ENCODE measurements at regions not wholly inside any gene's neighbourhood (a gene's known extent, or its start where the extent isn't known, plus 50 kb on each side); places are given as distances from the start of the nearest gene placed in this dataset.

GRCh38 chr7:136058546-136058945 lies 81.4 kb upstream of the MTPN start:
- no peaks in the 10 kb centered on the region for H3K79me2 ChIP-seq (ENCODE audit: insufficient read depth, low read length)
- H4K20me1 ChIP-seq (ENCODE audit: insufficient read depth, low read length) = no peaks in the 10 kb centered on the region
- no peak overlapping the region for H3K4me3 ChIP-seq (ENCODE audit: low read depth, low read length, poor library complexity, severe bottlenecking)
- no peaks in the 10 kb centered on the region for H3K27me3 ChIP-seq (ENCODE audit: insufficient read depth, low read length)
- no peaks in the 10 kb centered on the region for H3K9me2 ChIP-seq (ENCODE audit: low read depth, low read length)
- H3K4me2 ChIP-seq (ENCODE audit: low read length) = no peak overlapping the region
- TF ChIP-seq EZH2 (IDR thresholded peaks at IDR 0.05; ENCODE audit: borderline replicate concordance, low read length) = no peak
- no peak for TF ChIP-seq CTCF (IDR thresholded peaks at IDR 0.05; ENCODE audit: low read length)
- no peaks in the 10 kb centered on the region for H3K4me1 ChIP-seq (ENCODE audit: insufficient read depth, low read length, severe bottlenecking)
- no peak overlapping the region for H3K9ac ChIP-seq (ENCODE audit: low read length)
- no peak overlapping the region for H2AFZ ChIP-seq (ENCODE audit: low read length)
- no peaks in the 10 kb centered on the region for H3K9me3 ChIP-seq (ENCODE audit: low read length)
- H3K27ac ChIP-seq (ENCODE audit: low read depth, low read length, poor library complexity, severe bottlenecking) = no peak overlapping the region
- no peaks in the 10 kb centered on the region for H3F3A ChIP-seq (ENCODE audit: insufficient read depth, low read length)
- H3K36me3 ChIP-seq (ENCODE audit: insufficient read depth, low read length) = no peaks in the 10 kb centered on the region

GRCh38 chr7:136057509-136057908 lies 80.3 kb upstream of the MTPN start:
- H3K27me3 ChIP-seq (ENCODE audit: insufficient read depth, low read length) = no peaks in the 10 kb centered on the region
- H4K20me1 ChIP-seq (ENCODE audit: insufficient read depth, low read length) = no peaks in the 10 kb centered on the region
- no peak overlapping the region for H3K4me2 ChIP-seq (ENCODE audit: low read length)
- no peak overlapping the region for H3K4me3 ChIP-seq (ENCODE audit: low read depth, low read length, poor library complexity, severe bottlenecking)
- TF ChIP-seq EZH2 (IDR thresholded peaks at IDR 0.05; ENCODE audit: borderline replicate concordance, low read length) (no peak), CTCF (IDR thresholded peaks at IDR 0.05; ENCODE audit: low read length) (no peak)
- H3K9ac ChIP-seq (ENCODE audit: low read length) = no peak overlapping the region
- no peaks in the 10 kb centered on the region for H3K4me1 ChIP-seq (ENCODE audit: insufficient read depth, low read length, severe bottlenecking)
- no peaks in the 10 kb centered on the region for H3K36me3 ChIP-seq (ENCODE audit: insufficient read depth, low read length)
- no peak overlapping the region for H3K27ac ChIP-seq (ENCODE audit: low read depth, low read length, poor library complexity, severe bottlenecking)
- no peaks in the 10 kb centered on the region for H3F3A ChIP-seq (ENCODE audit: insufficient read depth, low read length)
- no peak overlapping the region for H2AFZ ChIP-seq (ENCODE audit: low read length)
- no peaks in the 10 kb centered on the region for H3K9me2 ChIP-seq (ENCODE audit: low read depth, low read length)
- H3K79me2 ChIP-seq (ENCODE audit: insufficient read depth, low read length) = no peaks in the 10 kb centered on the region
- no peaks in the 10 kb centered on the region for H3K9me3 ChIP-seq (ENCODE audit: low read length)

- no peaks in the 10 kb centered on the region for H3K4me1 ChIP-seq (ENCODE audit: insufficient read depth, low read length, severe bottlenecking)
- no peak overlapping the region for H3K27ac ChIP-seq (ENCODE audit: low read depth, low read length, poor library complexity, severe bottlenecking)
- H3K4me3 ChIP-seq (ENCODE audit: low read depth, low read length, poor library complexity, severe bottlenecking) = no peak overlapping the region
- no peaks in the 10 kb centered on the region for H4K20me1 ChIP-seq (ENCODE audit: insufficient read depth, low read length)
- TF ChIP-seq CTCF (IDR thresholded peaks at IDR 0.05; ENCODE audit: low read length) (no peak), EZH2 (IDR thresholded peaks at IDR 0.05; ENCODE audit: borderline replicate concordance, low read length) (no peak)
- no peaks in the 10 kb centered on the region for H3K9me3 ChIP-seq (ENCODE audit: low read length)
- H3K36me3 ChIP-seq (ENCODE audit: insufficient read depth, low read length) = no peaks in the 10 kb centered on the region
- no peaks in the 10 kb centered on the region for H3F3A ChIP-seq (ENCODE audit: insufficient read depth, low read length)
- no peaks in the 10 kb centered on the region for H3K79me2 ChIP-seq (ENCODE audit: insufficient read depth, low read length)
- H3K4me2 ChIP-seq (ENCODE audit: low read length) = no peak overlapping the region
- H3K9ac ChIP-seq (ENCODE audit: low read length) = no peak overlapping the region
- no peak overlapping the region for H2AFZ ChIP-seq (ENCODE audit: low read length)
- H3K9me2 ChIP-seq (ENCODE audit: low read depth, low read length) = no peaks in the 10 kb centered on the region
- H3K27me3 ChIP-seq (ENCODE audit: insufficient read depth, low read length) = no peaks in the 10 kb centered on the region
These were observed 79.6 kb upstream of the MTPN start for GRCh38 chr7:136056651-136057231.

Measured in OCI-LY1 (cell line).